HCT116 (cell line): ENCODE measurements at regions not wholly inside any gene's neighbourhood (a gene's known extent, or its start where the extent isn't known, plus 50 kb on each side); places are given as distances from the start of the nearest gene placed in this dataset.

Source experiments
- ATAC-seq: fragments of 200-7000 bp; cut with Tn5 transposase; 2 replicates; pipeline ENCODE4 v1.9.1; 2020; ENCODE audit warnings: mild to moderate bottlenecking, moderate library complexity
- BruUV-seq: library from RNA; stranded (reverse); fragments of 400-500 nt; replicated peaks from 2 replicates; lab custom pipeline; 2021; lab: Mats Ljungman, UMichigan
- CTCF ChIA-PET: fragments of 300-600 bp; sonication (Branson Sonifier 250); formaldehyde crosslinking; loops from one replicate; lab custom pipeline; 2021; ENCODE audit warnings: antibody characterized with exemption; lab: Charles Lee
- POLR2A ChIA-PET: fragments of 300-600, 350-600 bp; sonication (Branson Sonifier 250); formaldehyde crosslinking; loops from one replicate; lab custom pipeline; 2021; ENCODE audit warnings: antibody characterized with exemption; lab: Charles Lee
- RAD21 ChIA-PET, 2 experiments: fragments of 300-600 bp; sonication (Branson Sonifier 250); formaldehyde crosslinking; loops; one replicate each; lab custom pipeline; 2023; ENCODE audit warnings: low total read pairs in 2 of 2; ENCODE audit not compliant: uncharacterized antibody in 2 of 2, unreplicated experiment in 2 of 2, low non-redundant PET in 1 of 2; lab: Charles Lee
- DNase-seq: peaks from one replicate; pipeline ENCODE4 v3.0.0-alpha.2; 2010; ENCODE audit warnings: low read depth, low spot score
- H2AFZ ChIP-seq: fragments of 200-600 bp; shearing (Covaris generic), sonication (generic); 2 replicates; pipeline ENCODE4 v1.6.1; 2017; ENCODE audit warnings: low read depth, mixed run types, mixed read lengths, antibody characterized with exemption, low read length; ENCODE audit not compliant: poor library complexity, severe bottlenecking
- H3K27ac ChIP-seq: 2 replicates; pipeline ENCODE4 v1.5.1; 2012; ENCODE audit warnings: low read depth, low read length
- H3K27me3 ChIP-seq: fragments of 200-600 bp; sonication (generic); 2 replicates; pipeline ENCODE4 v1.6.1; 2016; ENCODE audit warnings: mixed run types, low read length, mixed read lengths; ENCODE audit not compliant: insufficient read depth
- H3K36me3 ChIP-seq, 2 experiments: fragments of 200-500 bp in 1 of 2; fragments of 200-600 bp in 1 of 2; sonication (Bioruptor generic) in 1 of 2; sonication (generic) in 1 of 2; 2 replicates each; pipeline versions ENCODE4 v1.5.1 to v1.6.1; 2014 to 2016; ENCODE audit warnings: low read length in 2 of 2, inconsistent platforms in 1 of 2, mixed read lengths in 1 of 2, mixed run types in 1 of 2; ENCODE audit not compliant: insufficient read depth in 2 of 2, control insufficient read depth in 1 of 2
- H3K4me1 ChIP-seq, 2 experiments: fragments of 200-600 bp in 1 of 2; sonication (generic) in 1 of 2; 2 replicates each; pipeline versions ENCODE4 v1.5.1 to v1.6.1; 2012 to 2017; ENCODE audit warnings: low read length in 2 of 2, inconsistent platforms in 1 of 2, mild to moderate bottlenecking in 1 of 2, mixed read lengths in 1 of 2, mixed run types in 1 of 2, moderate library complexity in 1 of 2; ENCODE audit not compliant: insufficient read depth in 2 of 2, control insufficient read depth in 1 of 2
- H3K4me2 ChIP-seq: fragments of 200-600 bp; sonication (generic); 2 replicates; pipeline ENCODE4 v1.6.1; 2017; ENCODE audit warnings: mixed run types, low read length, mixed read lengths
- H3K4me3 ChIP-seq, 2 experiments: fragments of 200-600 bp in 1 of 2; sonication (generic) in 1 of 2; replicated peaks in 1 of 2; 2 replicates each; pipeline ENCODE4 v1.5.1; 2011 to 2016; ENCODE audit warnings: low read length in 2 of 2, control low read depth in 1 of 2, low read depth in 1 of 2, mild to moderate bottlenecking in 1 of 2, mixed read lengths in 1 of 2, mixed run types in 1 of 2
- H3K79me2 ChIP-seq: fragments of 200-600 bp; sonication (generic); 2 replicates; pipeline ENCODE4 v1.6.1; 2017; ENCODE audit warnings: mild to moderate bottlenecking, mixed run types, low read length, moderate library complexity, mixed read lengths; ENCODE audit not compliant: insufficient read depth
- H3K9ac ChIP-seq: fragments of 200-600 bp; sonication (generic); 2 replicates; pipeline ENCODE4 v1.6.1; 2016; ENCODE audit warnings: low read length, mixed read lengths
- H3K9me2 ChIP-seq: fragments of 200-600 bp; sonication (generic), shearing (Covaris generic); 2 replicates; pipeline ENCODE4 v1.6.1; 2017; ENCODE audit warnings: mixed run types, mild to moderate bottlenecking, moderate library complexity; ENCODE audit not compliant: insufficient read depth
- H3K9me3 ChIP-seq, 2 experiments: fragments of 200-500 bp in 1 of 2; fragments of 200-600 bp in 1 of 2; sonication (Bioruptor generic) in 1 of 2; sonication (generic) in 1 of 2; 2 replicates each; pipeline ENCODE4 v1.6.1; 2014 to 2017; ENCODE audit warnings: low read length in 2 of 2, mixed read lengths in 2 of 2, inconsistent platforms in 1 of 2, low read depth in 1 of 2, mild to moderate bottlenecking in 1 of 2, mixed run types in 1 of 2, moderate library complexity in 1 of 2; ENCODE audit not compliant: control insufficient read depth in 1 of 2, insufficient read depth in 1 of 2
- H4K20me1 ChIP-seq: fragments of 200-600 bp; sonication (generic), shearing (Covaris generic); 2 replicates; pipeline ENCODE4 v1.6.1; 2017; ENCODE audit warnings: mixed run types, mild to moderate bottlenecking, moderate library complexity; ENCODE audit not compliant: insufficient read depth
- EGR1 ChIP-seq: IDR thresholded peaks from 2 replicates; pipeline ENCODE4 v1.6.1; 2012; ENCODE audit warnings: low read depth
- ELF1 ChIP-seq: IDR thresholded peaks from 2 replicates; pipeline ENCODE4 v1.6.1; 2012; ENCODE audit warnings: low read depth, borderline replicate concordance
- FOSL1 ChIP-seq: IDR thresholded peaks from 2 replicates; pipeline ENCODE4 v1.6.1; 2012; ENCODE audit warnings: low read depth
- POLR2A ChIP-seq: IDR thresholded peaks from 2 replicates; pipeline ENCODE4 v1.7.0; 2011; ENCODE audit warnings: borderline replicate concordance; ENCODE audit not compliant: insufficient read depth, insufficient read length; ENCODE audit errors: extremely low read depth
- RAD21 ChIP-seq: IDR thresholded peaks from 2 replicates; pipeline ENCODE4 v1.6.1; 2012; ENCODE audit warnings: low read depth, mild to moderate bottlenecking
- SIN3A ChIP-seq: IDR thresholded peaks from 2 replicates; pipeline ENCODE4 v1.6.1; 2012; ENCODE audit warnings: low read depth
- SRF ChIP-seq: IDR thresholded peaks from 2 replicates; pipeline ENCODE4 v1.6.1; 2012; ENCODE audit warnings: low read depth
- YY1 ChIP-seq: IDR thresholded peaks from 2 replicates; pipeline ENCODE4 v1.6.1; 2011; ENCODE audit warnings: low read length, low read depth, moderate library complexity, mild to moderate bottlenecking; ENCODE audit not compliant: insufficient replicate concordance; ENCODE audit errors: extremely low read depth
- intact Hi-C: fragments of 100-400 bp; cut with micrococcal nuclease; formaldehyde crosslinking; loops from 2 replicates; pipeline ENCODE4 v1.10.0; 2022
- TF ChIP-seq, protein P1 (sequence below): IDR thresholded peaks from 2 replicates; pipeline ENCODE4 v1.6.1; 2012
- TF ChIP-seq, protein P2 (sequence below): IDR thresholded peaks from 2 replicates; pipeline ENCODE4 v1.6.1; 2012
- TF ChIP-seq, protein P3 (sequence below): IDR thresholded peaks from 2 replicates; pipeline ENCODE4 v1.6.1; 2011; ENCODE audit warnings: mild to moderate bottlenecking, low read length, moderate library complexity; ENCODE audit not compliant: insufficient replicate concordance; ENCODE audit errors: extremely low read depth

DNA sequence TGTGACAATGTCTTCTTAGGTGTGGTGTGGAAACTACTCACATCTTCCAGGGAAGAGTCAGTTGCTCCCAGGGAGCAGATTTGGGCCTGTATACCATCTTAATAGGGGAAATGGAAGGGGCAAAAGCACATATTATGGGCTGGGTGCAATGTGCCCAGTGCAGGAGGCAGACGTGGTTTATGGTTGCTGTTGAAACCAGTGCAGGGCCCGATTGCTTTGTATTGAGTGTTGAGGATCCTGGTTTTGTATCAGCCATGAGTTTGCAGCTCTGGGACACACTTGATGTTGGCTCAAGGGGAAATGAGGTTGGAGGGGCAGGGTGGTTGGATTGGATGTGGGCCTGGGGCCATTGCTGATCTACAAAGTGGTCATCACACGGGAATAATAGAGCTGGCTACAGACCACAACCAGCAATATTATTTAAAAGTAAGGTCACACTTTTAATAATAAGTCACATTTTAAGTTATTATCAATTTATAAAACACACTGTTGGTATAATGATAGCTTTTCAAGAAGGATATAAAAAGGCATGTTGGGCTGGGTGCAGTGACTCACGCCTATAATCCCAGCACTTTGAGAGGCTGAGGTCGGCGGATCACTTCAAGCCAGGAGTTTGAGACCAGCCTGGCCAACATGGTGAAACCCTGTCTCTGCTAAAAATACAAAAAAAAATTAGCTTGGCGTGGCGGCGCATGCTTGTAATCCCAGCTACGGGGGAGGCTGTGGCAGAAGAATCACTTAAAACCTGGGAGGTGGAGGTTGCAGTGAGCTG is 302.4 kb downstream of the SEC14L1 start:
- no peak overlapping the region for H3K9ac ChIP-seq
- ATAC-seq (no peak), DNase-seq (no peak)
- no peak overlapping the region for H3K27ac ChIP-seq
- intact Hi-C loops, result no loop called here
- H3K4me1 ChIP-seq, result peaks cover 0 to 4% of the 10 kb centered on the region in 2 experiments; a peak in 1 of 4 replicates
- no peaks in the 10 kb centered on the region for H3K9me3 ChIP-seq
- H2AFZ ChIP-seq, result no peak overlapping the region
- no peaks in the 10 kb centered on the region for H3K9me2 ChIP-seq
- ChIA-PET POLR2A (no interaction called here), CTCF (interaction anchor here (2.1 kb wide), 1 partner anchor 13 kb away, joined by 15 read pairs; no protein-coding TSS in a partner anchor), RAD21 (no interaction called here)
- H4K20me1 ChIP-seq, result no peaks in the 10 kb centered on the region
- H3K27me3 ChIP-seq, result no peaks in the 10 kb centered on the region
- BruUV-seq, result no TSS peak
- no peak overlapping the region for H3K4me2 ChIP-seq
- no peak for TF ChIP-seq FOSL1
- no peak for TF ChIP-seq SIN3A
- TF ChIP-seq, protein P1, sequence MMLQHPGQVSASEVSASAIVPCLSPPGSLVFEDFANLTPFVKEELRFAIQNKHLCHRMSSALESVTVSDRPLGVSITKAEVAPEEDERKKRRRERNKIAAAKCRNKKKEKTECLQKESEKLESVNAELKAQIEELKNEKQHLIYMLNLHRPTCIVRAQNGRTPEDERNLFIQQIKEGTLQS, result no peak
- TF ChIP-seq RAD21, result no peak
- no peak for TF ChIP-seq POLR2A
- TF ChIP-seq YY1, result no peak
- TF ChIP-seq, protein P2, sequence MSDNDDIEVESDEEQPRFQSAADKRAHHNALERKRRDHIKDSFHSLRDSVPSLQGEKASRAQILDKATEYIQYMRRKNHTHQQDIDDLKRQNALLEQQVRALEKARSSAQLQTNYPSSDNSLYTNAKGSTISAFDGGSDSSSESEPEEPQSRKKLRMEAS, result no peak
- TF ChIP-seq, protein P3, sequence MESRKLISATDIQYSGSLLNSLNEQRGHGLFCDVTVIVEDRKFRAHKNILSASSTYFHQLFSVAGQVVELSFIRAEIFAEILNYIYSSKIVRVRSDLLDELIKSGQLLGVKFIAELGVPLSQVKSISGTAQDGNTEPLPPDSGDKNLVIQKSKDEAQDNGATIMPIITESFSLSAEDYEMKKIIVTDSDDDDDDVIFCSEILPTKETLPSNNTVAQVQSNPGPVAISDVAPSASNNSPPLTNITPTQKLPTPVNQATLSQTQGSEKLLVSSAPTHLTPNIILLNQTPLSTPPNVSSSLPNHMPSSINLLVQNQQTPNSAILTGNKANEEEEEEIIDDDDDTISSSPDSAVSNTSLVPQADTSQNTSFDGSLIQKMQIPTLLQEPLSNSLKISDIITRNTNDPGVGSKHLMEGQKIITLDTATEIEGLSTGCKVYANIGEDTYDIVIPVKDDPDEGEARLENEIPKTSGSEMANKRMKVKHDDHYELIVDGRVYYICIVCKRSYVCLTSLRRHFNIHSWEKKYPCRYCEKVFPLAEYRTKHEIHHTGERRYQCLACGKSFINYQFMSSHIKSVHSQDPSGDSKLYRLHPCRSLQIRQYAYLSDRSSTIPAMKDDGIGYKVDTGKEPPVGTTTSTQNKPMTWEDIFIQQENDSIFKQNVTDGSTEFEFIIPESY, result no peak
- no peak for TF ChIP-seq EGR1
- TF ChIP-seq ELF1, result no peak
- no peak for TF ChIP-seq SRF
- H3K4me3 ChIP-seq, result no peak overlapping the region
- peaks cover 46% of the 10 kb centered on the region; the same call in 1 of the 2 replicates for H3K79me2 ChIP-seq
- H3K36me3 ChIP-seq, result no peaks in the 10 kb centered on the region
